ENCODE measurements at regions not wholly inside any gene's neighbourhood (a gene's known extent, or its start where the extent isn't known, plus 50 kb on each side); places are given as distances from the start of the nearest gene placed in this dataset.

GRCh38 chr3:11713171-11713570 lies 69.5 kb upstream of the VGLL4 start:
- TF ChIP-seq CTCF (IDR thresholded peaks at IDR 0.05) (no peak), TAF1 (IDR thresholded peaks at IDR 0.05; ENCODE audit: borderline replicate concordance, low read depth, low read length) (no peak)

Data from SK-N-SH (cell line).